CD8-positive, alpha-beta memory T cell (primary cell): ENCODE measurements at regions not wholly inside any gene's neighbourhood (a gene's known extent, or its start where the extent isn't known, plus 50 kb on each side); places are given as distances from the start of the nearest gene placed in this dataset.

Experiments
- CTCF ChIA-PET: fragments of 350-600 bp; sonication (Branson Sonifier 250); formaldehyde crosslinking; loops from one replicate; lab custom pipeline; 2021; ENCODE audit warnings: antibody characterized with exemption; lab: Charles Lee
- POLR2A ChIA-PET: fragments of 350-600 bp; sonication (Branson Sonifier 250); formaldehyde crosslinking; loops from one replicate; lab custom pipeline; 2021; ENCODE audit warnings: antibody characterized with exemption; lab: Charles Lee
- DNase-seq, 5 donors: peaks; one replicate each; pipeline versions ENCODE4 v3.0.0 to v3.0.0-alpha.2; 2020 to 2022; ENCODE audit warnings: mixed read lengths in 1 of 5
- H3K27ac ChIP-seq: one replicate; pipeline ENCODE4 v1.7.0; 2013; ENCODE audit warnings: low read depth, mild to moderate bottlenecking, low read length, moderate library complexity
- H3K27me3 ChIP-seq: 2 replicates; pipeline ENCODE4 v1.7.0; 2013; ENCODE audit warnings: low read length, mild to moderate bottlenecking; ENCODE audit not compliant: insufficient read depth, poor library complexity, severe bottlenecking
- H3K36me3 ChIP-seq: 2 replicates; pipeline ENCODE4 v1.7.0; 2013; ENCODE audit warnings: mild to moderate bottlenecking, low read length, moderate library complexity; ENCODE audit not compliant: insufficient read depth
- H3K4me1 ChIP-seq: 2 replicates; pipeline ENCODE4 v1.7.0; 2013; ENCODE audit warnings: mild to moderate bottlenecking, low read length, moderate library complexity; ENCODE audit not compliant: insufficient read depth
- H3K4me3 ChIP-seq: 2 replicates; pipeline ENCODE4 v1.7.0; 2013; ENCODE audit warnings: mild to moderate bottlenecking, low read length
- H3K9me3 ChIP-seq: 2 replicates; pipeline ENCODE4 v1.7.0; 2013; ENCODE audit warnings: mild to moderate bottlenecking, low read length
- H3K27ac Mint-ChIP-seq, 8 donors: one replicate each; pipeline ENCODE4 v1.8.0; 2020 to 2021; ENCODE audit warnings: mixed read lengths in 8 of 8, mild to moderate bottlenecking in 6 of 8, inconsistent platforms in 3 of 8, moderate library complexity in 3 of 8
- H3K27me3 Mint-ChIP-seq, 2 donors: one replicate each; pipeline ENCODE4 v1.8.0; 2020 to 2021; ENCODE audit warnings: mixed read lengths in 2 of 2, mild to moderate bottlenecking in 1 of 2, moderate library complexity in 1 of 2
- H3K36me3 Mint-ChIP-seq, 3 donors: one replicate each; pipeline ENCODE4 v1.8.0; 2020 to 2021; ENCODE audit warnings: mixed read lengths in 3 of 3, inconsistent platforms in 1 of 3, mild to moderate bottlenecking in 1 of 3
- H3K4me1 Mint-ChIP-seq, 3 donors: one replicate each; pipeline ENCODE4 v1.8.0; 2020 to 2021; ENCODE audit warnings: mixed read lengths in 3 of 3, inconsistent platforms in 1 of 3, mild to moderate bottlenecking in 1 of 3
- H3K4me3 Mint-ChIP-seq, 7 donors: one replicate each; pipeline ENCODE4 v1.8.0; 2020 to 2021; ENCODE audit warnings: mixed read lengths in 7 of 7, mild to moderate bottlenecking in 6 of 7, moderate library complexity in 4 of 7, inconsistent platforms in 2 of 7
- H3K9me3 Mint-ChIP-seq, 5 donors: one replicate each; pipeline ENCODE4 v1.8.0; 2020 to 2022; ENCODE audit warnings: mixed read lengths in 5 of 5, mild to moderate bottlenecking in 3 of 5, moderate library complexity in 2 of 5, inconsistent platforms in 1 of 5

GRCh38 chr10:107413971-107414370 is 249.5 kb upstream of the SORCS1 start:
- no peaks in the 10 kb centered on the region for H3K4me1 Mint-ChIP-seq
- H3K9me3 ChIP-seq = no peaks in the 10 kb centered on the region
- H3K4me1 ChIP-seq = no peaks in the 10 kb centered on the region
- H3K9me3 Mint-ChIP-seq = peaks cover 8 to 49% (median 15%) of the 10 kb centered on the region in 5 donors
- H3K36me3 Mint-ChIP-seq = no peaks in the 10 kb centered on the region
- POLR2A ChIA-PET = no interaction called here
- H3K36me3 ChIP-seq = no peaks in the 10 kb centered on the region
- CTCF ChIA-PET = no interaction called here
- no peaks in the 10 kb centered on the region for H3K27me3 Mint-ChIP-seq
- DNase-seq = no peak
- no peaks in the 10 kb centered on the region for H3K27me3 ChIP-seq
- H3K4me3 ChIP-seq = no peak overlapping the region
- H3K27ac Mint-ChIP-seq = no peak overlapping the region
- no peak overlapping the region for H3K4me3 Mint-ChIP-seq
- no peak overlapping the region for H3K27ac ChIP-seq

- Mint-ChIP-seq H3K27ac (no peak overlapping the region), H3K27me3 (no peaks in the 10 kb centered on the region), H3K36me3 (no peaks in the 10 kb centered on the region), H3K4me3 (no peak overlapping the region), H3K4me1 (no peaks in the 10 kb centered on the region), H3K9me3 (peaks cover 1 to 35% (median 13%) of the 10 kb centered on the region in 5 donors)
- DNase-seq = no peak
- H3K4me3 ChIP-seq = no peak overlapping the region
- H3K27ac ChIP-seq = no peak overlapping the region
- CTCF ChIA-PET = no interaction called here
- H3K36me3 ChIP-seq = no peaks in the 10 kb centered on the region
- no peaks in the 10 kb centered on the region for H3K9me3 ChIP-seq
- no peaks in the 10 kb centered on the region for H3K4me1 ChIP-seq
- POLR2A ChIA-PET = no interaction called here
- H3K27me3 ChIP-seq = no peaks in the 10 kb centered on the region
Observed at GRCh38 chr10:107409522-107409921, 245.0 kb upstream of the SORCS1 start.

- CTCF ChIA-PET = no interaction called here
- DNase-seq = no peak
- POLR2A ChIA-PET = no interaction called here
- Mint-ChIP-seq H3K36me3 (no peaks in the 10 kb centered on the region), H3K4me3 (no peak overlapping the region), H3K27ac (no peak overlapping the region), H3K27me3 (no peaks in the 10 kb centered on the region), H3K4me1 (no peaks in the 10 kb centered on the region), H3K9me3 (peaks cover 0 to 23% (median 11%) of the 10 kb centered on the region in 5 donors)
- Histone ChIP-seq H3K4me1 (no peaks in the 10 kb centered on the region), H3K9me3 (no peaks in the 10 kb centered on the region), H3K4me3 (no peak overlapping the region), H3K27ac (no peak overlapping the region), H3K27me3 (no peaks in the 10 kb centered on the region), H3K36me3 (no peaks in the 10 kb centered on the region)
Observed at GRCh38 chr10:107398115-107398514, 233.6 kb upstream of the SORCS1 start.

GRCh38 chr10:107391901-107392300 is 227.4 kb upstream of the SORCS1 start:
- no peak overlapping the region for H3K4me3 Mint-ChIP-seq
- CTCF ChIA-PET = no interaction called here
- Histone ChIP-seq H3K9me3 (no peaks in the 10 kb centered on the region), H3K4me3 (no peak overlapping the region), H3K27ac (no peak overlapping the region), H3K27me3 (no peaks in the 10 kb centered on the region), H3K4me1 (no peaks in the 10 kb centered on the region), H3K36me3 (no peaks in the 10 kb centered on the region)
- no peaks in the 10 kb centered on the region for H3K4me1 Mint-ChIP-seq
- H3K9me3 Mint-ChIP-seq = peaks cover 5 to 34% (median 15%) of the 10 kb centered on the region in 5 donors
- POLR2A ChIA-PET = no interaction called here
- H3K27me3 Mint-ChIP-seq = no peaks in the 10 kb centered on the region
- H3K27ac Mint-ChIP-seq = no peak overlapping the region
- DNase-seq = no peak
- H3K36me3 Mint-ChIP-seq = no peaks in the 10 kb centered on the region

GRCh38 chr10:107390563-107390962 is 226.1 kb upstream of the SORCS1 start:
- ChIA-PET POLR2A (no interaction called here), CTCF (no interaction called here)
- Mint-ChIP-seq H3K27ac (no peak overlapping the region), H3K27me3 (no peaks in the 10 kb centered on the region), H3K4me1 (no peaks in the 10 kb centered on the region), H3K4me3 (no peak overlapping the region), H3K9me3 (peaks cover 5 to 36% (median 15%) of the 10 kb centered on the region in 5 donors), H3K36me3 (no peaks in the 10 kb centered on the region)
- no peak for DNase-seq
- no peaks in the 10 kb centered on the region for H3K9me3 ChIP-seq
- H3K36me3 ChIP-seq = no peaks in the 10 kb centered on the region
- H3K4me1 ChIP-seq = no peaks in the 10 kb centered on the region
- H3K27ac ChIP-seq = no peak overlapping the region
- no peaks in the 10 kb centered on the region for H3K27me3 ChIP-seq
- no peak overlapping the region for H3K4me3 ChIP-seq

GRCh38 chr10:107383357-107383756 is 218.9 kb upstream of the SORCS1 start:
- CTCF ChIA-PET = no interaction called here
- Mint-ChIP-seq H3K27ac (no peak overlapping the region), H3K9me3 (peaks cover 0 to 33% (median 11%) of the 10 kb centered on the region in 5 donors), H3K4me3 (no peak overlapping the region), H3K36me3 (no peaks in the 10 kb centered on the region), H3K4me1 (no peaks in the 10 kb centered on the region), H3K27me3 (no peaks in the 10 kb centered on the region)
- no peak overlapping the region for H3K4me3 ChIP-seq
- DNase-seq = no peak
- H3K4me1 ChIP-seq = no peaks in the 10 kb centered on the region
- no peaks in the 10 kb centered on the region for H3K36me3 ChIP-seq
- no peaks in the 10 kb centered on the region for H3K9me3 ChIP-seq
- POLR2A ChIA-PET = no interaction called here
- H3K27me3 ChIP-seq = no peaks in the 10 kb centered on the region
- H3K27ac ChIP-seq = no peak overlapping the region

GRCh38 chr10:107379601-107380000 is 215.1 kb upstream of the SORCS1 start:
- Histone ChIP-seq H3K4me1 (no peaks in the 10 kb centered on the region), H3K9me3 (no peaks in the 10 kb centered on the region), H3K4me3 (no peak overlapping the region), H3K36me3 (no peaks in the 10 kb centered on the region), H3K27me3 (no peaks in the 10 kb centered on the region), H3K27ac (no peak overlapping the region)
- POLR2A ChIA-PET = no interaction called here
- peaks cover 3 to 21% (median 14%) of the 10 kb centered on the region in 5 donors for H3K9me3 Mint-ChIP-seq
- DNase-seq = no peak
- no peak overlapping the region for H3K27ac Mint-ChIP-seq
- H3K36me3 Mint-ChIP-seq = no peaks in the 10 kb centered on the region
- H3K27me3 Mint-ChIP-seq = no peaks in the 10 kb centered on the region
- no peak overlapping the region for H3K4me3 Mint-ChIP-seq
- CTCF ChIA-PET = no interaction called here
- H3K4me1 Mint-ChIP-seq = no peaks in the 10 kb centered on the region

GRCh38 chr10:107371801-107372200 is 207.3 kb upstream of the SORCS1 start:
- H3K27ac Mint-ChIP-seq = no peak overlapping the region
- no peaks in the 10 kb centered on the region for H3K4me1 Mint-ChIP-seq
- no peak for DNase-seq
- Histone ChIP-seq H3K9me3 (no peaks in the 10 kb centered on the region), H3K36me3 (no peaks in the 10 kb centered on the region), H3K27ac (no peak overlapping the region), H3K4me1 (no peaks in the 10 kb centered on the region), H3K27me3 (no peaks in the 10 kb centered on the region), H3K4me3 (no peak overlapping the region)
- no peaks in the 10 kb centered on the region for H3K27me3 Mint-ChIP-seq
- H3K36me3 Mint-ChIP-seq = no peaks in the 10 kb centered on the region
- H3K4me3 Mint-ChIP-seq = no peak overlapping the region
- CTCF ChIA-PET = no interaction called here
- POLR2A ChIA-PET = no interaction called here
- H3K9me3 Mint-ChIP-seq = peaks cover 2 to 28% (median 11%) of the 10 kb centered on the region in 5 donors

- DNase-seq = no peak
- Histone ChIP-seq H3K4me3 (no peak overlapping the region), H3K27me3 (no peaks in the 10 kb centered on the region), H3K9me3 (no peaks in the 10 kb centered on the region), H3K36me3 (no peaks in the 10 kb centered on the region), H3K4me1 (no peaks in the 10 kb centered on the region), H3K27ac (no peak overlapping the region)
- H3K27ac Mint-ChIP-seq = no peak overlapping the region
- H3K4me3 Mint-ChIP-seq = no peak overlapping the region
- CTCF ChIA-PET = no interaction called here
- POLR2A ChIA-PET = no interaction called here
- H3K36me3 Mint-ChIP-seq = no peaks in the 10 kb centered on the region
- peaks cover 0 to 25% (median 3%) of the 10 kb centered on the region in 5 donors for H3K9me3 Mint-ChIP-seq
- H3K27me3 Mint-ChIP-seq = no peaks in the 10 kb centered on the region
- H3K4me1 Mint-ChIP-seq = no peaks in the 10 kb centered on the region
Observed at GRCh38 chr10:107364872-107365271, 200.4 kb upstream of the SORCS1 start.
